ENCODE measurements at regions not wholly inside any gene's neighbourhood (a gene's known extent, or its start where the extent isn't known, plus 50 kb on each side); places are given as distances from the start of the nearest gene placed in this dataset.
A peak's percentile ranks its signal among the peaks of the same experiment; 100 is the strongest.

DNA sequence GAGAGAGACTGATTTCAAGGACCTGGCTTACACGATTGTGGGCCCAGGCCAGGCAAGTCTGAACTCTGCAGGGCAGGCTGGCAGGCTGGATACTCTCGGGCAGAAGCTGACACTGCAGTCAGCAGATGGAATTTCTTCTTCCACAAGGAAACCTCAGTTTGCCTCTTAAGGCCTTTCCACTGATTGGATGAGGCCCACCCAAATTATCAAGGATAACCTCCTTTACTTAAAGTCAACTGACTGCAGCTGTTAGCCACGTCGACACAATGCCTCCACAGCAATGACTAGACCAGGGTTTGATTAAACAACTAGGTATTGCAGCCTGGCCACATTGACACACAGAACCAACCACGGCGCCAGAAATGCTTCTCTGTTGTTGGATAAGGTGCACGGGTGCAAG lies 130.5 kb downstream of the PSMG1 start:
- no peak for DNase-seq

GRCh38 chr21:39051588-39051949 lies 131.7 kb downstream of the PSMG1 start:
- no peak for DNase-seq

- DNase-seq = no peak
Observed at GRCh38 chr21:39050841-39051587, 132.2 kb downstream of the PSMG1 start.

DNA sequence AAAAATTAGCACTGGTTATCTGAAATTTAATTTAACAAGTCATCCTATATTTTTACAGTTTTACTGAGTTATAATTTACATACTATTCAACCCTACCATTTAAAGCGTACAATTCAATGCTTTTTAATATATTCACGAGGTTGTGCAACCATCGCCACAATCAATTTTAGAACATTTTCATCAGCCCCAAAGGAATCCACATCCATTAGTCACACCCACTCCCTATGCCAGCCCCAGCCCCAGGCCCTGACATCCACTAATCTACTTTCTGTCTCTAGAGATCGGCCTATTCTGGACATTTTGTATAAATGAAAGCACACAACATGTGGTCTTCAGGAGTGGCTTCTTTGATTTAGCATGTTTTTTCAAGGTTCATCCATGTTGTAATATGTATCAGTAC lies 134.7 kb downstream of the PSMG1 start:
- no peak for DNase-seq

GRCh38 chr21:39048064-39048463 lies 135.2 kb downstream of the PSMG1 start:
- DNase-seq = no peak

DNA sequence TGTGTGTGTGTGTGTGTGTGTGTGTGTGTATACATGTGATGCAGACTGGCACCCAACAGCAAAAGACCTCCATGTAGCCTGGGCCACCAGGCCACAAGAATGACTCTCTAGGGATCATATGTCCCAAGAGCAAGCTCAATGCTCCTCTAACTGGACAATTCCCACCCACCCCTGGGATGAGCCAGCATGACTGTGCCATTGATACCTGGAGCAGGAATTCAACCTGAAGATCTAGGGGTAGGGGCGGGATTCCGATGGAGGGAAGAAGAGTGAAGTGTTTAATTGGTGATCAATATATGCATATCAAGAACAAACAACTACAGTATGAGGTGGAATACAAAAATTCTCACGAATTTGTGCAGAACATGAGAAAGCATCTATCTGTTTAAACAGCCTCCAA lies 136.2 kb downstream of the PSMG1 start:
- no peak for DNase-seq

DNA sequence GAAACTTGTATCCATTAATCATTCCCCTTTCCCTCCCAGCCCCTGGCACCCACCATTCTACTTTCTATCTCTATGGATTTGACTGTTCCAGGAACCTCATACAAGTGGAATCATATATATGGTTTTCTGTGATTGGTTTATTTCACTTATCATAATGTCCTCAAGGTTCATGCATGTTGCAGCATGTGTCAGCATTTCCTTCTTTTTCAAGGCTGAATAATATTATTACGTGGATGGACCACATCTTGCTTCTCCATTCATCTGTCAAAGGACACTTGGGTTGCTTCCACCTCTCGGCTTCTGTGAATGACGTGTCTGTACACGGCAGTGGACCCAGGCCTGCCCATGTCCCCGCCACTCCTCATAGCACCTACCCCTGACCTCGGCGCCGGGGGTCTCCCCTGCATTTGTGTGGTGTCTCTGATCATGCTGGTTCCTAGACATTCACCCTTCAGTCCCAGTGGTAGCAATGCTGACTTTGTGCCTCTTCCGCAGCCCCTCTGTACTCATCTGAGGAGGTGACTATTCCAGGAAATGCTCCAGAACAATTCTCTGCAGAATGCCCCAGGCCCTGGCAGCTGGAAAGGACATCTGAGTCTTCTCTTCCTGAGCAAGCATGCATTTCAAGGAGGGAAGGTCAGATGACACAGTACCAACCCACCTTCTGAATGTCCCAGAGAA lies 136.9 kb downstream of the PSMG1 start:
- DNase-seq = no peak

GRCh38 chr21:39041816-39042215 lies 141.4 kb downstream of the PSMG1 start:
- DNase-seq = no peak

GRCh38 chr21:39040494-39041110 lies 142.6 kb downstream of the PSMG1 start:
- DNase-seq = no peak

DNA sequence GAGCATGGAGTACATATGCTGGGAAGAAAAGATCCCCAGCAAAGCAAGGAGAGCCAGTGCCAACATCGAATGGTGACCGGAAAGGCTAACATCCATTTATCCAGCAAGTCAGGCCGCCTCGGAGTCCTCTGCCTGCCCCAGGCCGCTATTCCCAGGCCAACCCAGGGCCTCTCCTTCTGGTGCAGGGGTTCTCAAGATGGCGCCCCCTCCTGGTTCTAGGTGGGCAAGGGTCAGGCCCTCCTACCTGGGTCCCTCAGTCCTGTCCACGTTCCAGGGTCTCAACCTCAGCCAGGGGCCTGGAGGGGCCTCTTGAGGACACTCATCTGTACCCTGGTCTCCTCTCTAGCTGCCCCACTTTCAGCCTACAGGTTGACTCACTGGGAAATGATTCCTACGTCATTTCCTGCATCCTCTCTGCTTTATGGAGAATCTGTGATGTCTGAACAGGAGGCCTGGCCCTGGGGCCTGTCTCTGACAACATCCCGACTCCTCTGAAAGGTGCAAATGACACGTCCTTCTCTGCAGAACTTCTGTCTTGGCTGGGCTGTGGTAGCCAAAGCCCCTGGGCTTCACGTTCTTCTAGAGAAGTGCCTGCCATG lies 145.3 kb downstream of the PSMG1 start:
- peak in 1 of 2 experiments; percentile 3 for DNase-seq

DNA sequence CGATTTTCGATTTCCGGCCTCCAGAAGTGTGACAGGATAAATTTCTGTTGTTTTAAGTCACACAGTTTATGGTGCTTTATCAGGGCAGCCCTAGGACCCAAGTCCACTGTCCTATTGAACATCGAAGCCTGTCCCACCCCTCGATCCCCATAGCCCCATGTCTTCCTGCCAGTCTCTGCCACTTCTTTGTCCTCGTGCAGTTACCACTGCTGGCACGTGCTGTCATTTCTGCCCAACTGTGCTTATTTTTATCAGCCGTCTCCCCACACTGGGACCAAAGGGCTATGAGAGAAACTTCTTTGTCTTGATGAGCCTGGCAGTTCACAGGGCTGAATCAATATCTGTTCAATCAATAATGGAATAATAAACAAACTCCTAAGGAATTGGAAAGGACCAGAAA lies 146.7 kb downstream of the PSMG1 start:
- no peak for DNase-seq

DNA sequence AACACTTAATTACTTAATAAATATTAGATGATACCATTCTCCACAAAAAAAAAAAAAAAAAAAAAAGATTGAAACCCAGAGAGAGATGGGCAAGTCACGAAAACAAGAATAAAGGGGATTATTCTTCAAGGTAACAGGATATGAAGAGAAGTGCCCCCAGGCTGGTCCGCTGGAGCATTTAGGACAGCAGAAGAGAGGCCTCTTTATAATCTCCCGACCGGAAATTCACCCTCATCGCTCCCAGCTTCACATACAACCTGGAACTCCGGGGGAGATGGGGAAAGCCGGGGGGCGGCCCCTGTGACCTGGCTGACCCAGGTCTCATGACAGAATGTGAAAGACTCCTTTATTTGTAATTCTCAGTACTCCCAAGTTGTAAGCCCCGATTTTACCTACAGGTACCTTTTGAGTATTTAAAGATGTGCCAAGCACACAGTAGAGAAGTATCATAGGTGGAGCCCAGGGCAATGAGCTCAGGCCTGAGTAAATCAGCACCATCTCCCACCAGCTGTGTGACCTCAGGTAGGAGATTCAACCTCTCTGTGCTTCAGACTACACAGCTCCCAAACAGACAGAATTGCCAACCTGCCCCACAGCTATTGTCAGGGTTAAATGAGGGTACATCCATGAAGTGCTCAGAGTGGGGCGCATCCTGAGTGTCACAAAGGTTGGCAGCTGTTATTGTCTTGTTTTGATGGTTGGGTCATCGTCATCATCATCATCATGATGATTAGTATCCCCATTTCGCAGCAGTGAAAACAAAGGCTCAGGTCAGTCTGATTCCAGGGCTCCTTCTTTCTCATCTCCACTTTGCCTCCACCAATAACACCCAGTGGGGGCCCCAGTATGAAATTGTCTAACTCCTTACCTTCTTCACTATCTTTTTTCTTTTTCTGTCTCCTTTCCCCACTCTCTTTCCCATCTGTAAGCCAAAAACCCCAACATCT lies 148.4 kb downstream of the PSMG1 start:
- DNase-seq = no peak

GRCh38 chr21:39033878-39034589 lies 149.2 kb downstream of the PSMG1 start:
- no peak for DNase-seq

- no peak for DNase-seq
Observed at GRCh38 chr21:39029900-39030884, 153.1 kb downstream of the PSMG1 start.

GRCh38 chr21:39029086-39029755 lies 154.0 kb downstream of the PSMG1 start:
- DNase-seq = no peak

DNA sequence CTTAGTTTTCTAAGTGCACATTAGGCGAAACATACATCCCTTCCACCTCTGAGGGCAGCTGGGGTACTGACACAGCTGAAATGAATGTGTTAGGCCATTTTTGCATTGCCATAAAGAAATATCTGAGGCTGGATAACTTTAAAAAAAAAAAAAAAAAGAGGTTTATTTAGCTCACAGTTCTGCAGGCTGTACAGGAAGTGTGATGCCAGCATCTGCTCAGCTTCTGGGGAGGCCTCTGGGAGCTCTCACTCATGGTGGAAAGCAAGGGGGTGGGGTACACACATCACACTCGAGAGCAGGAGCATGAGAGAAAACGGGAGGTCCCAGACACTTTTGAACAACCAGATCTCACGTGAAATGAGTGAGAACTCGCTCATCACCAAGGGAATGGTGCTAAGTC lies 158.1 kb downstream of the PSMG1 start:
- DNase-seq = no peak

DNA sequence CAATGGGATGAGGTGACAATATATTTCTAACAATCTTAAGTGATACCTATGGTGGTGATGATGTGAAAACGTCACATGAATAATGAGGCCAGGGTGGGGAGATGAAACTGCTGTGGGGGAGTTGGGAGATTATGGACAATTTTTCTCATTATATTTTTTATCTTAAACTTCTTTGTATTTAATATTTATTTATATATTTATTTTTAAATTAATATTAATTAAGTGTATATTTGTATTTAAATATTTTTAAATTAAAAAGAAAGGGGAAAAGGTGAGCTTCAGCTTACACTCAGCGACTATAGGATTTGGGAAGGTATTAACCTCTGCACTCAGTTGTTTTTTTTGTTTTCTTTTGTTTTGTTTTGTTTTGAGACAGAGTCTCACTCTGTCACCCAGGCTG lies 158.7 kb downstream of the PSMG1 start:
- DNase-seq = no peak

GRCh38 chr21:39022863-39023693 lies 160.2 kb downstream of the PSMG1 start:
- no peak for DNase-seq

DNA sequence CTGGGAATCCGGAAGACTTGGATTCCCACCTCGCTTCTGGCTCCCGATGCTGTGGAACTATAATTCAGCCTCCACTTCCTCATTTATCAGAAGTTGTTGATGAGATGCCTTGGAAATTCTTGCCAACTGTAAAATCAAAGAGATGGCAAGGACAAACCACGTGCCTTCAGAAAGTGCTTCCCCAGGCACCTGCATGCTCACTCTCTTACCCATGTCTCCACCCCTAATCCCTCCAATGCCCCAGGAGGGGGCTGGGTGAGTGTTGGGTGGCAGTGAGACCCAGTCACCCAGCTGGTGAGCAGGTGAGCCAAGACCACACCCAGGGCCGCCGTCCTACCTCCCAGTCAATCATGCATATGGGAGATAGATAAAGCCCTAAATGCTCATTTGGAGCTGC lies 160.8 kb downstream of the PSMG1 start:
- no peak for DNase-seq

Data from stimulated activated CD4-positive, alpha-beta T cell treated with anti-CD3 and anti-CD28 coated beads, Interleukin-4, amount 100 ng/mL, for 4 hours (primary cell).